ENCODE measurements at regions not wholly inside any gene's neighbourhood (a gene's known extent, or its start where the extent isn't known, plus 50 kb on each side); places are given as distances from the start of the nearest gene placed in this dataset.

DNA sequence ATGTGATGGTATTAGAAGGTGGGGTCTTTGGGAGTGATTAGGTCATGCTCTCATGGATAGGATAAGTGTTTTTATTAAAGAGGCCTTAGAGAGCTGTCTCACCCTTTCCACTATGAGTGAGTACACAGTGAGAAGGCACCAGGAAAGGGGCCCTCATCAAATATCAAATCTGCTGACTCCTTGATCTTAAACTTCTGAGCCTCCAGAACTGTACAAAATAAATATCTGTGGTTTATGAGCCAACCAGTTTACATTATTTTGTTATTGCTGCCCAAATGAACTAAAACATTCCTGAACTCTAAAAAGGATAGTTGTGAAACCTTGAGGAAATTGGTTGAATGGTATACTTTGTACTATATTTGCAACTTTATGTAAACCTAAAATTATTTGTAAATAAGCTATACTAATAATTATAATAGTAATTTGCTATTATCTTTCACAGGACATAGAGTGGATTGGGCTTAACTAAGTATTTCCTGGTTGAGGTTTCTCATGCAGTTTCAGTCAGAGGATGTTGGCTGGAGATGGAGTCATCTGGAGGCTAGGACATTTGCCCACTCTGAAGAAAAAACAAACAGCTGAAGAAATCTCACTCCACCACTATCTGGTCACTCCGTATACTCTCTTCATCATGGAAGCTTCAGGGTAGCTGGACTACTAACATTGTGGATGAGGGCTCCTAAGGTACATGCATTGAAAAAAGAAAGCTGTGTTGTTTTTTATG is 1068.6 kb upstream of the CADM2 start:
- WGBS, 2 donors (ENCODE audit: low coverage in 1 of 2) = 73 to 100% methylated on average over 1 of the region's 1 CpG
- no peak overlapping the region for H3K27ac ChIP-seq
- no peaks in the 10 kb centered on the region for H3K9me3 ChIP-seq
- TF ChIP-seq EP300 (IDR thresholded peaks at IDR 0.05) = no peak
- no peak for TF ChIP-seq POLR2A (IDR thresholded peaks at IDR 0.05)
- TF ChIP-seq POLR2AphosphoS5 (IDR thresholded peaks at IDR 0.05) = no peak
- TF ChIP-seq, protein P1, sequence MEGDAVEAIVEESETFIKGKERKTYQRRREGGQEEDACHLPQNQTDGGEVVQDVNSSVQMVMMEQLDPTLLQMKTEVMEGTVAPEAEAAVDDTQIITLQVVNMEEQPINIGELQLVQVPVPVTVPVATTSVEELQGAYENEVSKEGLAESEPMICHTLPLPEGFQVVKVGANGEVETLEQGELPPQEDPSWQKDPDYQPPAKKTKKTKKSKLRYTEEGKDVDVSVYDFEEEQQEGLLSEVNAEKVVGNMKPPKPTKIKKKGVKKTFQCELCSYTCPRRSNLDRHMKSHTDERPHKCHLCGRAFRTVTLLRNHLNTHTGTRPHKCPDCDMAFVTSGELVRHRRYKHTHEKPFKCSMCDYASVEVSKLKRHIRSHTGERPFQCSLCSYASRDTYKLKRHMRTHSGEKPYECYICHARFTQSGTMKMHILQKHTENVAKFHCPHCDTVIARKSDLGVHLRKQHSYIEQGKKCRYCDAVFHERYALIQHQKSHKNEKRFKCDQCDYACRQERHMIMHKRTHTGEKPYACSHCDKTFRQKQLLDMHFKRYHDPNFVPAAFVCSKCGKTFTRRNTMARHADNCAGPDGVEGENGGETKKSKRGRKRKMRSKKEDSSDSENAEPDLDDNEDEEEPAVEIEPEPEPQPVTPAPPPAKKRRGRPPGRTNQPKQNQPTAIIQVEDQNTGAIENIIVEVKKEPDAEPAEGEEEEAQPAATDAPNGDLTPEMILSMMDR (IDR thresholded peaks at IDR 0.05) = no peak
- H3K36me3 ChIP-seq = no peaks in the 10 kb centered on the region
- no peaks in the 10 kb centered on the region for H3K27me3 ChIP-seq
- H3K4me3 ChIP-seq = no peak overlapping the region
- ATAC-seq = no peak
- H3K4me1 ChIP-seq = no peaks in the 10 kb centered on the region

DNA sequence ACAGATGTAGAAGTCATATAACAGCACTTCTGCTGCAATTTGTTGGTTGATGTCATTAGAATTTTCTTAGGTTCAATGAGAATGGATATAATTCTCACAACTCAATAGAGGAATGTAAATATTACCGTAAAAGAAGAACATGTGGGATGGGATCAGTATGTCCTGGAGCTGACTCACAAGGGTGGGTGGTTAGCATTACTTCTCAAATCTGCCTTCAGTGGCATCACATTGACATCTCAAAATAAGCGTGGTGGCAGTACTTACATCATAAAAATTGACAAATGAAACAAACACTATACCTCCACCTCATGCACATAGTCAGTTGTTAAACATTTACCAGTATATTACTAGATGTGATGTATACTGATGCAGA is 1068.0 kb upstream of the CADM2 start:
- no peaks in the 10 kb centered on the region for H3K4me1 ChIP-seq
- no peak overlapping the region for H3K4me3 ChIP-seq
- H3K27me3 ChIP-seq = no peaks in the 10 kb centered on the region
- ATAC-seq = no peak
- no peaks in the 10 kb centered on the region for H3K9me3 ChIP-seq
- H3K36me3 ChIP-seq = no peaks in the 10 kb centered on the region
- H3K27ac ChIP-seq = no peak overlapping the region
- no peak for TF ChIP-seq POLR2A (IDR thresholded peaks at IDR 0.05)
- TF ChIP-seq, protein P1 (IDR thresholded peaks at IDR 0.05) = no peak
- no peak for TF ChIP-seq POLR2AphosphoS5 (IDR thresholded peaks at IDR 0.05)
- no peak for TF ChIP-seq EP300 (IDR thresholded peaks at IDR 0.05)
- WGBS, 2 donors (ENCODE audit: low coverage in 1 of 2) = 50 to 73% methylated on average over 2 of the region's 2 CpGs

DNA sequence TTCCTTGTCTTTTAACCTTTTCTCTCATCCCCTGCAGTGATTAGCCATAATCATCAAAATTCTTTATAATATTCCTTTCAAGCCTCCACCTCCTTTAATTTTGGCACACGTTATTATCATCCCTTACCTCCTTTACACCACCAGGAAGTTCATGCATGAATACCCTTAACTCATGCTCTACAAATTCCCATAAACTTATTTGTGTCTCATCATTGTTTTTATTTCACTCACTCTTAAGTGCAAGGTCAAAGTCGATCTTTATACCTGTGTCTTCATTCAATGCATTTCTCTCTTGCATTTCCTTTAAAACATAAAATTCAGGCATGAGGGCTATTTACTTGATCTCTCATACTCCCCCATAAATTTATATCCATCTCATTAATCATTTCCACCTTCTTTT is 1064.6 kb upstream of the CADM2 start:
- H3K9me3 ChIP-seq = no peaks in the 10 kb centered on the region
- ATAC-seq = no peak
- no peaks in the 10 kb centered on the region for H3K27me3 ChIP-seq
- WGBS, 2 donors (ENCODE audit: low coverage in 1 of 2) = 60 to 62% methylated on average over 2 of the region's 2 CpGs
- no peak overlapping the region for H3K4me3 ChIP-seq
- no peak overlapping the region for H3K27ac ChIP-seq
- TF ChIP-seq POLR2A (IDR thresholded peaks at IDR 0.05) = no peak
- H3K4me1 ChIP-seq = no peaks in the 10 kb centered on the region
- no peaks in the 10 kb centered on the region for H3K36me3 ChIP-seq

DNA sequence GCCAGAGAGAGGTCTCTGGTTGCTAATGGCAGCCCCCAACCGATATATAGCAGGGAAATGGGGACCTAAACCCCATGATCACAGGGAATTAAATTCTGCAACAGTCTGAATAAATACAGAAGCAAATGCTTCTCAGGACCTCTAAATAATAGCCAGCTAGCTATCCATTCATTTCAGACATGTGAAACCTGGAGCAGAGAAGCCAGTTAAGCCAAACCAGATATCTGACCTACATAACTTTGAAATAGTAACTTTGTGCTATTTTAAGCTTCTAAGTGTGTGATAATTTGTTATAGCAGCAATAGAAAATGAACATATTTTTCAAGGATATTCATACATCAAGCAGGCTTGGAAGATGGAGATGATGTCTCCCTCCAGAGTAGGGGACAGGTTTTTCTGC is 1062.9 kb upstream of the CADM2 start:
- Histone ChIP-seq H3K36me3 (no peaks in the 10 kb centered on the region), H3K9me3 (no peaks in the 10 kb centered on the region), H3K4me1 (no peaks in the 10 kb centered on the region), H3K4me3 (no peak overlapping the region), H3K27ac (no peak overlapping the region), H3K27me3 (no peaks in the 10 kb centered on the region)
- TF ChIP-seq POLR2AphosphoS5 (IDR thresholded peaks at IDR 0.05) = no peak
- no peak for TF ChIP-seq EP300 (IDR thresholded peaks at IDR 0.05)
- TF ChIP-seq, protein P1 (IDR thresholded peaks at IDR 0.05) = no peak
- TF ChIP-seq POLR2A (IDR thresholded peaks at IDR 0.05) = no peak
- WGBS, 2 donors (ENCODE audit: low coverage in 1 of 2) = 30 to 33% methylated on average over 1 of the region's 1 CpG
- no peak for ATAC-seq

DNA sequence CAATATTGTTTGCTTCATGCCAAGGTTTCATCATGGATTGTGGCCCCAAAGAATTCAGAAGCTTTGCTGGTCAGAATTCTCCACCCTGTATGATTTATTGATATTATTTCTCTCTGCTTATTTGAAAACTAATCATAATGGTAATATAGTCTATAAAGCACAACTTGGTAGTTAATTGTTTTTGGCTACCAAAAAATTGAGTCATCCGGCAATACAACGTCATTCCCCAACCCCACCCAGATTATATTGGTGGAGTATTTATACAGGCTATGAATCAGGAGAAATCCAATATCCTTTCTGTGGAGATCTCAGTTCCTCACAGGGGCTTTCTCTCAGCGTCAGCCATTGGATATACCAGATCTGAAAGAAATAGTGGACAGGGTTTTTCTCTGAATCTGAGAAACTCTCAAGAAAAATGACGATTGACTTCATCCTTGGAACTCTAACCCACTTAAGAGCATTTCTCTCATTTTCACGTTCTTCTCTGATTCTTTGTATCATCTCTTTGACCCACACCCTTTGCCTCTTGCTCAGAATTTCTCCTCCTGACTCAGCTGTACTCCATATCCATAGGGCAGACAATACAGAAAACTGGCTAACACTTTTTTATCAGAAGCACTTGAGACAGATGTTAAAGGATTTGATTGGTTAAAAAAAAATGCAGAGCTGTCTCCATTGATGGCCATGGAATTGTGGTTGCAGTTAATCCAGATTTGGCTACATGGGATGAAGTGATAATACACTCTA is 1055.8 kb upstream of the CADM2 start:
- WGBS, 2 donors (ENCODE audit: low coverage in 1 of 2) = 65 to 81% methylated on average over 5 of the region's 5 CpGs
- H3K4me3 ChIP-seq = no peak overlapping the region
- H3K36me3 ChIP-seq = no peaks in the 10 kb centered on the region
- H3K27me3 ChIP-seq = no peaks in the 10 kb centered on the region
- H3K9me3 ChIP-seq = no peaks in the 10 kb centered on the region
- TF ChIP-seq POLR2A (IDR thresholded peaks at IDR 0.05) (no peak), POLR2AphosphoS5 (IDR thresholded peaks at IDR 0.05) (no peak), EP300 (IDR thresholded peaks at IDR 0.05) (no peak)
- TF ChIP-seq, protein P1 (IDR thresholded peaks at IDR 0.05) = no peak
- ATAC-seq = no peak
- no peaks in the 10 kb centered on the region for H3K4me1 ChIP-seq
- H3K27ac ChIP-seq = no peak overlapping the region
